Omental fat pad (tissue), 3 donors: ENCODE measurements at regions not wholly inside any gene's neighbourhood (a gene's known extent, or its start where the extent isn't known, plus 50 kb on each side); places are given as distances from the start of the nearest gene placed in this dataset.

Experiments
- ATAC-seq: fragments of 150-250 bp; one replicate; pipeline ENCODE4 v1.9.1; 2016; ENCODE audit warnings: mild to moderate bottlenecking, moderate library complexity; ENCODE audit not compliant: low FRiP score
- DNase-seq: peaks from one replicate; pipeline ENCODE4 v3.0.0-alpha.2; 2019; ENCODE audit warnings: low spot score
- TF ChIP-seq, protein P1 (sequence below), 3 donors: fragments of 450-650 bp; IDR thresholded peaks; one replicate each; pipeline ENCODE4 v1.5.1; 2016 to 2017; ENCODE audit warnings: antibody characterized with exemption in 3 of 3, mild to moderate bottlenecking in 3 of 3, moderate library complexity in 2 of 3

- ATAC-seq (no peak), DNase-seq (no peak)
- TF ChIP-seq, protein P1, sequence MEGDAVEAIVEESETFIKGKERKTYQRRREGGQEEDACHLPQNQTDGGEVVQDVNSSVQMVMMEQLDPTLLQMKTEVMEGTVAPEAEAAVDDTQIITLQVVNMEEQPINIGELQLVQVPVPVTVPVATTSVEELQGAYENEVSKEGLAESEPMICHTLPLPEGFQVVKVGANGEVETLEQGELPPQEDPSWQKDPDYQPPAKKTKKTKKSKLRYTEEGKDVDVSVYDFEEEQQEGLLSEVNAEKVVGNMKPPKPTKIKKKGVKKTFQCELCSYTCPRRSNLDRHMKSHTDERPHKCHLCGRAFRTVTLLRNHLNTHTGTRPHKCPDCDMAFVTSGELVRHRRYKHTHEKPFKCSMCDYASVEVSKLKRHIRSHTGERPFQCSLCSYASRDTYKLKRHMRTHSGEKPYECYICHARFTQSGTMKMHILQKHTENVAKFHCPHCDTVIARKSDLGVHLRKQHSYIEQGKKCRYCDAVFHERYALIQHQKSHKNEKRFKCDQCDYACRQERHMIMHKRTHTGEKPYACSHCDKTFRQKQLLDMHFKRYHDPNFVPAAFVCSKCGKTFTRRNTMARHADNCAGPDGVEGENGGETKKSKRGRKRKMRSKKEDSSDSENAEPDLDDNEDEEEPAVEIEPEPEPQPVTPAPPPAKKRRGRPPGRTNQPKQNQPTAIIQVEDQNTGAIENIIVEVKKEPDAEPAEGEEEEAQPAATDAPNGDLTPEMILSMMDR (IDR thresholded peaks at IDR 0.05): no peak
Measured at GRCh38 chr7:131869986-131870385, 313.6 kb upstream of the PODXL start.

- DNase-seq (no peak), ATAC-seq (no peak)
- TF ChIP-seq, protein P1 (IDR thresholded peaks at IDR 0.05): no peak
Measured at GRCh38 chr7:131869169-131869844, 312.9 kb upstream of the PODXL start.

- DNase-seq: no peak
- ATAC-seq: no peak
Measured at GRCh38 chr7:131867461-131867860, 311.0 kb upstream of the PODXL start.

GRCh38 chr7:131865911-131866310 lies 309.5 kb upstream of the PODXL start:
- TF ChIP-seq, protein P1 (IDR thresholded peaks at IDR 0.05): no peak
- no peak for DNase-seq
- no peak for ATAC-seq

More at GRCh38 chr7:131867461-131867860, 311.0 kb upstream of the PODXL start:
- TF ChIP-seq, protein P1 (IDR thresholded peaks at IDR 0.05): no peak

GRCh38 chr7:131861620-131862346 lies 305.4 kb upstream of the PODXL start:
- TF ChIP-seq, protein P1 (IDR thresholded peaks at IDR 0.05): no peak
- DNase-seq (no peak), ATAC-seq (no peak)

- ATAC-seq (peak; percentile 67), DNase-seq (peak; percentile 35)
- TF ChIP-seq, protein P1 (IDR thresholded peaks at IDR 0.05): peak in 1 of 3 donors; percentile 44
Measured at GRCh38 chr7:131859147-131859821, 302.9 kb upstream of the PODXL start.
